Nephron progenitor cell (in vitro differentiated cells): ENCODE measurements at regions not wholly inside any gene's neighbourhood (a gene's known extent, or its start where the extent isn't known, plus 50 kb on each side); places are given as distances from the start of the nearest gene placed in this dataset.

Experiments used
- DNase-seq: peaks from one replicate; pipeline ENCODE4 v3.0.0; 2021
- H3K27ac Mint-ChIP-seq: 2 replicates; pipeline ENCODE4 v1.8.0; 2021; ENCODE audit warnings: mild to moderate bottlenecking, moderate library complexity, mixed read lengths
- H3K27me3 Mint-ChIP-seq: 2 replicates; pipeline ENCODE4 v1.8.0; 2021; ENCODE audit warnings: mild to moderate bottlenecking, low read depth, mixed read lengths; ENCODE audit not compliant: poor library complexity
- H3K36me3 Mint-ChIP-seq: 2 replicates; pipeline ENCODE4 v1.8.0; 2021; ENCODE audit warnings: low read depth, mixed read lengths
- H3K4me1 Mint-ChIP-seq: 2 replicates; pipeline ENCODE4 v1.8.0; 2021; ENCODE audit warnings: mixed read lengths
- H3K4me3 Mint-ChIP-seq: 2 replicates; pipeline ENCODE4 v1.8.0; 2021; ENCODE audit warnings: mild to moderate bottlenecking, moderate library complexity, mixed read lengths
- H3K9me3 Mint-ChIP-seq: 2 replicates; pipeline ENCODE4 v1.8.0; 2021; ENCODE audit warnings: mild to moderate bottlenecking, moderate library complexity, mixed read lengths
- CTCF ChIP-seq: fragments of 200-600 bp; sonication (generic); IDR thresholded peaks from 2 replicates; pipeline ENCODE4 v1.5.0; 2021; ENCODE audit warnings: antibody characterized with exemption

- peaks cover 15% of the 10 kb centered on the region for H3K27me3 Mint-ChIP-seq
- H3K4me3 Mint-ChIP-seq = no peak overlapping the region
- peaks cover 13% of the 10 kb centered on the region for H3K4me1 Mint-ChIP-seq
- no peak for DNase-seq
- H3K36me3 Mint-ChIP-seq = no peaks in the 10 kb centered on the region
- no peak for TF ChIP-seq CTCF
- no peak overlapping the region for H3K27ac Mint-ChIP-seq
- peaks cover 8% of the 10 kb centered on the region for H3K9me3 Mint-ChIP-seq
These were observed 65.6 kb upstream of the IGFBP3 start for GRCh38 chr7:45986355-45987298.

- Mint-ChIP-seq H3K9me3 (peaks cover 11% of the 10 kb centered on the region), H3K4me3 (no peak overlapping the region), H3K36me3 (no peaks in the 10 kb centered on the region), H3K27ac (no peak overlapping the region), H3K4me1 (peaks cover 7% of the 10 kb centered on the region), H3K27me3 (peaks cover 10% of the 10 kb centered on the region)
- TF ChIP-seq CTCF = no peak
- DNase-seq = no peak
These were observed 64.8 kb upstream of the IGFBP3 start for GRCh38 chr7:45985902-45986301.

GRCh38 chr7:45984386-45985295 lies 63.6 kb upstream of the IGFBP3 start:
- Mint-ChIP-seq H3K4me3 (no peak overlapping the region), H3K9me3 (peaks cover 15% of the 10 kb centered on the region), H3K27me3 (peaks cover 9% of the 10 kb centered on the region), H3K36me3 (no peaks in the 10 kb centered on the region), H3K27ac (no peak overlapping the region), H3K4me1 (peaks cover 5% of the 10 kb centered on the region)
- no peak for TF ChIP-seq CTCF
- no peak for DNase-seq

- no peaks in the 10 kb centered on the region for H3K36me3 Mint-ChIP-seq
- H3K9me3 Mint-ChIP-seq = peaks cover 15% of the 10 kb centered on the region
- H3K27ac Mint-ChIP-seq = no peak overlapping the region
- H3K27me3 Mint-ChIP-seq = peaks cover 9% of the 10 kb centered on the region
- peaks cover 9% of the 10 kb centered on the region for H3K4me1 Mint-ChIP-seq
- DNase-seq = no peak
- H3K4me3 Mint-ChIP-seq = no peak overlapping the region
- TF ChIP-seq CTCF = no peak
These were observed 62.7 kb upstream of the IGFBP3 start for GRCh38 chr7:45983720-45984255.

GRCh38 chr7:45982907-45983719 lies 62.0 kb upstream of the IGFBP3 start:
- Mint-ChIP-seq H3K27me3 (peaks cover 9% of the 10 kb centered on the region), H3K36me3 (no peaks in the 10 kb centered on the region), H3K27ac (no peak overlapping the region), H3K9me3 (peaks cover 15% of the 10 kb centered on the region), H3K4me3 (no peak overlapping the region), H3K4me1 (peaks cover 16% of the 10 kb centered on the region)
- TF ChIP-seq CTCF = no peak
- no peak for DNase-seq
